LNCaP clone FGC (cell line): ENCODE measurements at regions not wholly inside any gene's neighbourhood (a gene's known extent, or its start where the extent isn't known, plus 50 kb on each side); places are given as distances from the start of the nearest gene placed in this dataset.

Experiments
- DNase-seq: peaks from one replicate; pipeline ENCODE4 v3.0.0-alpha.2; 2011; ENCODE audit warnings: low read depth
- H3K4me3 ChIP-seq: 2 replicates; pipeline ENCODE4 v1.5.1; 2011; ENCODE audit warnings: mild to moderate bottlenecking, low read depth, low read length, control low read depth
- CTCF ChIP-seq: IDR thresholded peaks from 2 replicates; pipeline ENCODE4 v1.5.1; 2012; ENCODE audit warnings: mild to moderate bottlenecking; ENCODE audit not compliant: control insufficient read depth, insufficient read depth; ENCODE audit errors: extremely low read depth

GRCh38 chr10:34028936-34029335, 694.5 kb upstream of the NRP1 start:
- TF ChIP-seq CTCF: no peak
- no peak for DNase-seq

GRCh38 chr10:34024693-34025425, 690.4 kb upstream of the NRP1 start:
- no peak for TF ChIP-seq CTCF
- H3K4me3 ChIP-seq: no peak overlapping the region
- no peak for DNase-seq

More at GRCh38 chr10:34028936-34029335, 694.5 kb upstream of the NRP1 start:
- no peak overlapping the region for H3K4me3 ChIP-seq

GRCh38 chr10:34024282-34024681, 689.8 kb upstream of the NRP1 start:
- no peak overlapping the region for H3K4me3 ChIP-seq
- DNase-seq: no peak
- no peak for TF ChIP-seq CTCF

GRCh38 chr10:34022195-34022594, 687.7 kb upstream of the NRP1 start:
- no peak overlapping the region for H3K4me3 ChIP-seq
- DNase-seq: no peak
- no peak for TF ChIP-seq CTCF

GRCh38 chr10:34018784-34019183, 684.3 kb upstream of the NRP1 start:
- DNase-seq: peak; percentile 52
- no peak for TF ChIP-seq CTCF
- H3K4me3 ChIP-seq: no peak overlapping the region

- no peak overlapping the region for H3K4me3 ChIP-seq
- DNase-seq: no peak
- TF ChIP-seq CTCF: no peak
These were observed 683.7 kb upstream of the NRP1 start for GRCh38 chr10:34018129-34018528.

- no peak overlapping the region for H3K4me3 ChIP-seq
- TF ChIP-seq CTCF: no peak
- DNase-seq: no peak
These were observed 682.8 kb upstream of the NRP1 start for GRCh38 chr10:34017281-34017680.
